ENCODE measurements at regions not wholly inside any gene's neighbourhood (a gene's known extent, or its start where the extent isn't known, plus 50 kb on each side); places are given as distances from the start of the nearest gene placed in this dataset.

GRCh38 chr11:122414406-122415018 lies 241.0 kb upstream of the UBASH3B start:
- no peak for TF ChIP-seq RFX5 (IDR thresholded peaks at IDR 0.05; ENCODE audit: low read depth, low read length)
- no peak for TF ChIP-seq MXI1 (IDR thresholded peaks at IDR 0.05; ENCODE audit: borderline replicate concordance, low read depth, low read length)
- TF ChIP-seq MAFK (IDR thresholded peaks at IDR 0.05; ENCODE audit: low read depth, low read length): no peak
- TF ChIP-seq SMC3 (IDR thresholded peaks at IDR 0.05; ENCODE audit: low read depth, low read length): no peak
- TF ChIP-seq BHLHE40 (IDR thresholded peaks at IDR 0.05; ENCODE audit: low read depth, low read length): no peak
- no peak for TF ChIP-seq RAD21 (IDR thresholded peaks at IDR 0.05; ENCODE audit: low read length)
- TF ChIP-seq NFE2L2 (IDR thresholded peaks at IDR 0.05; ENCODE audit: low read depth, low read length): no peak
- no peak for TF ChIP-seq CHD1 (IDR thresholded peaks at IDR 0.05; ENCODE audit: low read depth, low read length)
- TF ChIP-seq POLR2A (IDR thresholded peaks at IDR 0.05; ENCODE audit: low read depth, low read length): no peak
- TF ChIP-seq CEBPB (IDR thresholded peaks at IDR 0.05; ENCODE audit: low read depth, low read length): no peak
- TF ChIP-seq, protein P1, sequence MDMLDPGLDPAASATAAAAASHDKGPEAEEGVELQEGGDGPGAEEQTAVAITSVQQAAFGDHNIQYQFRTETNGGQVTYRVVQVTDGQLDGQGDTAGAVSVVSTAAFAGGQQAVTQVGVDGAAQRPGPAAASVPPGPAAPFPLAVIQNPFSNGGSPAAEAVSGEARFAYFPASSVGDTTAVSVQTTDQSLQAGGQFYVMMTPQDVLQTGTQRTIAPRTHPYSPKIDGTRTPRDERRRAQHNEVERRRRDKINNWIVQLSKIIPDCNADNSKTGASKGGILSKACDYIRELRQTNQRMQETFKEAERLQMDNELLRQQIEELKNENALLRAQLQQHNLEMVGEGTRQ (IDR thresholded peaks at IDR 0.05; ENCODE audit: low read depth, low read length): no peak
- TF ChIP-seq FOS (IDR thresholded peaks at IDR 0.05; ENCODE audit: low read depth, low read length): no peak
- TF ChIP-seq MAZ (IDR thresholded peaks at IDR 0.05; ENCODE audit: borderline replicate concordance, low read depth, low read length): no peak
- no peak for TF ChIP-seq CTCF (conservative IDR thresholded peaks at IDR 0.05; ENCODE audit: low read depth, low read length)
- no peak for TF ChIP-seq RCOR1 (IDR thresholded peaks at IDR 0.05; ENCODE audit: insufficient replicate concordance, low read length)
- TF ChIP-seq, protein P2, sequence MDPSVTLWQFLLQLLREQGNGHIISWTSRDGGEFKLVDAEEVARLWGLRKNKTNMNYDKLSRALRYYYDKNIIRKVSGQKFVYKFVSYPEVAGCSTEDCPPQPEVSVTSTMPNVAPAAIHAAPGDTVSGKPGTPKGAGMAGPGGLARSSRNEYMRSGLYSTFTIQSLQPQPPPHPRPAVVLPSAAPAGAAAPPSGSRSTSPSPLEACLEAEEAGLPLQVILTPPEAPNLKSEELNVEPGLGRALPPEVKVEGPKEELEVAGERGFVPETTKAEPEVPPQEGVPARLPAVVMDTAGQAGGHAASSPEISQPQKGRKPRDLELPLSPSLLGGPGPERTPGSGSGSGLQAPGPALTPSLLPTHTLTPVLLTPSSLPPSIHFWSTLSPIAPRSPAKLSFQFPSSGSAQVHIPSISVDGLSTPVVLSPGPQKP (IDR thresholded peaks at IDR 0.05; ENCODE audit: borderline replicate concordance, low read depth, low read length): no peak
- ChIA-PET POLR2A (ENCODE audit: unreplicated experiment) (no interaction called here), CTCF (interaction anchor here (0.6 kb wide), 1 partner anchor 21 kb away, joined by 3 read pairs; no protein-coding TSS in a partner anchor)
- H3K4me2 ChIP-seq (ENCODE audit: low read depth, low read length): no peak overlapping the region
- dilution Hi-C loops (cut with HindIII; ENCODE audit: low sequenced_read_pairs, unreplicated experiment): no loop called here
- H3K4me3 ChIP-seq (ENCODE audit: insufficient read depth, low read depth, low read length): no peak overlapping the region
- H2BK20ac ChIP-seq (ENCODE audit: low read depth, low read length): no peak overlapping the region
- ATAC-seq (ENCODE audit: low read depth) (no peak), DNase-seq (no peak)
- H3K4ac ChIP-seq (ENCODE audit: low read depth, low read length): no peak overlapping the region
- no peak overlapping the region for H4K5ac ChIP-seq (ENCODE audit: low read depth, low read length)
- no peak overlapping the region for H3K56ac ChIP-seq (ENCODE audit: extremely low read depth, insufficient read depth, low read length)
- no peak overlapping the region for H2AK9ac ChIP-seq (replicated peaks; ENCODE audit: low read depth, low read length, poor library complexity)
- no peak overlapping the region for H2AFZ ChIP-seq (replicated peaks; ENCODE audit: low read length, poor library complexity)
- H4K20me1 ChIP-seq (ENCODE audit: insufficient read depth, low read length): no peaks in the 10 kb centered on the region
- intact Hi-C loops (cut with micrococcal nuclease): no loop called here
- 0 out of 2 replicates have a peak, but pooled peaks cover 1% of the 10 kb centered on the region for H3K36me3 ChIP-seq (ENCODE audit: control insufficient read depth, insufficient read depth, low read length)
- H2BK5ac ChIP-seq (ENCODE audit: low read depth, low read length, poor library complexity, severe bottlenecking): no peak overlapping the region
- peaks cover 2% of the 10 kb centered on the region; the same call in 1 of the 2 replicates for H3K4me1 ChIP-seq (ENCODE audit: control insufficient read depth, insufficient read depth, low read length)
- WGBS, 2 experiments (ENCODE audit: extremely low coverage in 2 of 2, insufficient read length in 1 of 2): no CpG with 5 or more reads among the region's 2 CpGs
- in situ Hi-C loops (cut with MboI; ENCODE audit: low sequenced_read_pairs): no loop called here
- peaks cover 7% of the 10 kb centered on the region for H3K9me3 ChIP-seq (ENCODE audit: control insufficient read depth, insufficient read depth, low read length)
- H3K27ac ChIP-seq (ENCODE audit: insufficient read depth, low read length): no peak overlapping the region
- no peaks in the 10 kb centered on the region for H3K79me1 ChIP-seq (ENCODE audit: low read depth in 1 of 2, low read length in 2 of 2)
- no peak overlapping the region for H2BK15ac ChIP-seq (ENCODE audit: low read depth, low read length)
- no peak overlapping the region for H2AK5ac ChIP-seq (ENCODE audit: low read depth, low read length)
- H3K18ac ChIP-seq (ENCODE audit: low read depth, low read length): no peak overlapping the region
- H3K23ac ChIP-seq (ENCODE audit: low read depth, low read length): no peak overlapping the region
- H4K8ac ChIP-seq (ENCODE audit: low read depth in 2 of 2, low read length in 2 of 2): no peak overlapping the region
- peaks cover 2% of the 10 kb centered on the region; the same call in 1 of the 2 replicates for H3K27me3 ChIP-seq (ENCODE audit: control insufficient read depth, insufficient read depth, low read length)
- H4K91ac ChIP-seq (ENCODE audit: insufficient read depth, low read depth, low read length): no peak overlapping the region
- H2BK120ac ChIP-seq (ENCODE audit: low read depth, low read length): no peak overlapping the region
- H3K9ac ChIP-seq (ENCODE audit: low read depth, low read length): no peak overlapping the region
- H3K14ac ChIP-seq (replicated peaks; ENCODE audit: low read depth, low read length): no peak overlapping the region
- BruUV-seq (replicated peaks): no TSS peak
- no peaks in the 10 kb centered on the region for H3K9me1 ChIP-seq (ENCODE audit: insufficient read depth, low read length)
